SK-N-SH (cell line): ENCODE measurements at regions not wholly inside any gene's neighbourhood (a gene's known extent, or its start where the extent isn't known, plus 50 kb on each side); places are given as distances from the start of the nearest gene placed in this dataset.

Experiments
- CTCF ChIA-PET: fragments of 300-600, 350-600 bp; formaldehyde crosslinking; extraction: SDS; loops from one replicate; lab custom pipeline; 2021; lab: Yijun Ruan, JAX
- POLR2A ChIA-PET: fragments of 350-600 bp; sonication (Branson Sonifier 250); formaldehyde crosslinking; extraction: SDS; loops from one replicate; lab custom pipeline; 2020; ENCODE audit warnings: antibody characterized with exemption, inconsistent platforms; lab: Yijun Ruan, JAX
- DNase-seq: peaks from one replicate; pipeline ENCODE4 v3.0.0; 2012
- H2AFZ ChIP-seq: fragments of 200-600 bp; sonication (generic); 2 replicates; pipeline ENCODE4 v1.8.1; 2016; ENCODE audit warnings: antibody characterized with exemption, mild to moderate bottlenecking, low read depth
- H3F3A ChIP-seq: fragments of 200-600 bp; sonication (generic); replicated peaks from 2 replicates; pipeline ENCODE3; 2016; ENCODE audit warnings: antibody characterized with exemption, mild to moderate bottlenecking; ENCODE audit not compliant: insufficient read depth
- H3K27ac ChIP-seq, 2 experiments: fragments of 200-500 bp in 1 of 2; fragments of 200-600 bp in 1 of 2; sonication (Bioruptor generic) in 1 of 2; sonication (generic), shearing (Covaris generic) in 1 of 2; 2 replicates each; pipeline versions ENCODE4 v1.5.1 to v1.6.1; 2014 to 2016; ENCODE audit warnings: low read depth in 2 of 2, inconsistent platforms in 1 of 2, low read length in 1 of 2, mild to moderate bottlenecking in 1 of 2, mixed read lengths in 1 of 2
- H3K27me3 ChIP-seq: fragments of 200-600 bp; sonication (generic), shearing (Covaris generic); 2 replicates; pipeline ENCODE4 v1.6.1; 2016; ENCODE audit warnings: mixed run types; ENCODE audit not compliant: insufficient read depth
- H3K36me3 ChIP-seq, 2 experiments: fragments of 200-500 bp in 1 of 2; fragments of 200-600 bp in 1 of 2; sonication (Bioruptor generic) in 1 of 2; sonication (generic) in 1 of 2; replicated peaks in 1 of 2; 2 replicates each; pipeline versions ENCODE3 to v1.5.1; 2014 to 2016; ENCODE audit warnings: low read length in 1 of 2, mild to moderate bottlenecking in 1 of 2; ENCODE audit not compliant: insufficient read depth in 2 of 2, control insufficient read depth in 1 of 2
- H3K4me1 ChIP-seq, 2 experiments: fragments of 200-500 bp in 1 of 2; fragments of 200-600 bp in 1 of 2; sonication (Bioruptor generic) in 1 of 2; sonication (generic), shearing (Covaris generic) in 1 of 2; 2 replicates each; pipeline versions ENCODE4 v1.5.1 to v1.6.1; 2014 to 2016; ENCODE audit warnings: low read depth in 1 of 2, low read length in 1 of 2, mixed run types in 1 of 2; ENCODE audit not compliant: insufficient read depth in 2 of 2, control insufficient read depth in 1 of 2
- H3K4me2 ChIP-seq: fragments of 200-600 bp; sonication (generic), shearing (Covaris generic); 2 replicates; pipeline ENCODE4 v1.6.1; 2017; ENCODE audit warnings: mixed run types
- H3K4me3 ChIP-seq, 2 experiments: fragments of 200-500 bp in 1 of 2; fragments of 200-600 bp in 1 of 2; sonication (Bioruptor generic) in 1 of 2; sonication (generic), shearing (Covaris generic) in 1 of 2; 2 replicates each; pipeline versions ENCODE4 v1.5.1 to v1.8.1; 2014 to 2016; ENCODE audit warnings: low read depth in 2 of 2, inconsistent platforms in 1 of 2, low read length in 1 of 2, mild to moderate bottlenecking in 1 of 2, mixed read lengths in 1 of 2, moderate library complexity in 1 of 2
- H3K79me2 ChIP-seq: fragments of 200-600 bp; sonication (generic); 2 replicates; pipeline ENCODE4 v1.8.1; 2017; ENCODE audit warnings: mild to moderate bottlenecking; ENCODE audit not compliant: insufficient read depth
- H3K9ac ChIP-seq: fragments of 200-600 bp; sonication (generic); 2 replicates; pipeline ENCODE4 v1.6.1; 2017; ENCODE audit warnings: mixed run types
- H3K9me2 ChIP-seq: fragments of 200-600 bp; sonication (generic); 2 replicates; pipeline ENCODE4 v1.6.1; 2017; ENCODE audit warnings: mixed run types
- H3K9me3 ChIP-seq: fragments of 200-600 bp; sonication (generic); 2 replicates; pipeline ENCODE4 v1.6.1; 2017; ENCODE audit warnings: mixed run types, mild to moderate bottlenecking, moderate library complexity
- H4K20me1 ChIP-seq: fragments of 200-600 bp; sonication (generic); 2 replicates; pipeline ENCODE4 v1.6.1; 2017; ENCODE audit warnings: mild to moderate bottlenecking, mixed run types; ENCODE audit not compliant: insufficient read depth
- ELF1 ChIP-seq: IDR thresholded peaks from 2 replicates; pipeline ENCODE4 v1.4.0; 2012
- EP300 ChIP-seq, 2 experiments: IDR thresholded peaks; 2 replicates each; pipeline versions ENCODE4 v1.4.0 to v1.6.1; 2012; ENCODE audit warnings: borderline replicate concordance in 1 of 2, low read depth in 1 of 2, low read length in 1 of 2
- MEF2A ChIP-seq: IDR thresholded peaks from 2 replicates; pipeline ENCODE4 v1.4.0; 2012; ENCODE audit warnings: low read depth, borderline replicate concordance
- RAD21 ChIP-seq: IDR thresholded peaks from 2 replicates; pipeline ENCODE4 v1.6.1; 2012; ENCODE audit warnings: mild to moderate bottlenecking, low read length
- SMC3 ChIP-seq: IDR thresholded peaks from 2 replicates; pipeline ENCODE4 v1.6.1; 2012; ENCODE audit warnings: low read depth, low read length, improper control_type of control experiment
- TAF1 ChIP-seq: IDR thresholded peaks from 2 replicates; pipeline ENCODE4 v1.6.1; 2012; ENCODE audit warnings: low read depth, mild to moderate bottlenecking, low read length, moderate library complexity, borderline replicate concordance
- YY1 ChIP-seq: IDR thresholded peaks from 2 replicates; pipeline ENCODE4 v1.4.0; 2012; ENCODE audit warnings: low read depth, mild to moderate bottlenecking
- WGBS: methylation state at CpG from one replicate; pipeline ENCODE4 v1.1.6; 2017; ENCODE audit warnings: low lambda C conversion rate; 5-methylcytosine and 5-hydroxymethylcytosine counted together
- TF ChIP-seq, protein P1 (sequence below): fragments of 200-600 bp; sonication (generic); IDR thresholded peaks from 2 replicates; pipeline ENCODE4 v1.6.1; 2017; ENCODE audit warnings: antibody characterized with exemption, mild to moderate bottlenecking, moderate library complexity
- TF ChIP-seq, protein P2 (sequence below): IDR thresholded peaks from 2 replicates; pipeline ENCODE4 v1.4.0; 2012; ENCODE audit warnings: low read depth, borderline replicate concordance
- TF ChIP-seq, protein P3 (sequence below): IDR thresholded peaks from 2 replicates; pipeline ENCODE4; 2012
- TF ChIP-seq, protein P4 (sequence below): IDR thresholded peaks from 2 replicates; pipeline ENCODE4 v1.4.0; 2012; ENCODE audit warnings: low read depth, borderline replicate concordance
- TF ChIP-seq, protein P5 (sequence below): IDR thresholded peaks from 2 replicates; pipeline ENCODE4 v1.4.0; 2012; ENCODE audit warnings: low read depth

DNA sequence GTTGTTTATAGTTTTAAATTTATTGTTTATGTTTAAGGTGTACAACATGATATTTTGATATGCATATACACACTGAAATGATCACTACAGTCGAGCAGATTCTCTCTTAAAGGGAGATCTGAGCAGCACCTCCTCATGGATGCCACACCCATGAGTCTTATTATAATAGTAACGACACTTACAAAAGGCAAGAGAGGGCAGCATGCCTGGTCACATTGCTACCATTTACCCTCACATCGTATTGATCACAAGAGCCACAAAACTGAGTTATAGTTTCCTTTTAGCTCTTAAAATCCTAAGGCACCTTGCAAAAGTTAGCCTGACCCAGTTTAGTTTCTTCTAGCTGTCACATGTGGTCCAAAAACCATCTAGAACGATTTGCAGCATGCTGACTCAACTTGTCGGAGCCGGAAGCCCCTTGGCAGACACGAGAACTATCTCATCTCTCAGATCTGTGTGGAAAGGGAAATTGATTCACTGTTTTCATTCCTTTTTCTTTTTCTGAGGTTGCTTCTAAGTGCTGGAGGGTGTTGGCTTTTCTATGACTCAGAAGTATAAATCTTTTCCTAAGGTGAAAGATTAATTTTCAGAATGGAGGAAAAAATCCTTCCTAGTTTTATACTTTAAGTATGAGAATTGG is 85.3 kb downstream of the CDC42EP3 start (continued):
- TF ChIP-seq, protein P1, sequence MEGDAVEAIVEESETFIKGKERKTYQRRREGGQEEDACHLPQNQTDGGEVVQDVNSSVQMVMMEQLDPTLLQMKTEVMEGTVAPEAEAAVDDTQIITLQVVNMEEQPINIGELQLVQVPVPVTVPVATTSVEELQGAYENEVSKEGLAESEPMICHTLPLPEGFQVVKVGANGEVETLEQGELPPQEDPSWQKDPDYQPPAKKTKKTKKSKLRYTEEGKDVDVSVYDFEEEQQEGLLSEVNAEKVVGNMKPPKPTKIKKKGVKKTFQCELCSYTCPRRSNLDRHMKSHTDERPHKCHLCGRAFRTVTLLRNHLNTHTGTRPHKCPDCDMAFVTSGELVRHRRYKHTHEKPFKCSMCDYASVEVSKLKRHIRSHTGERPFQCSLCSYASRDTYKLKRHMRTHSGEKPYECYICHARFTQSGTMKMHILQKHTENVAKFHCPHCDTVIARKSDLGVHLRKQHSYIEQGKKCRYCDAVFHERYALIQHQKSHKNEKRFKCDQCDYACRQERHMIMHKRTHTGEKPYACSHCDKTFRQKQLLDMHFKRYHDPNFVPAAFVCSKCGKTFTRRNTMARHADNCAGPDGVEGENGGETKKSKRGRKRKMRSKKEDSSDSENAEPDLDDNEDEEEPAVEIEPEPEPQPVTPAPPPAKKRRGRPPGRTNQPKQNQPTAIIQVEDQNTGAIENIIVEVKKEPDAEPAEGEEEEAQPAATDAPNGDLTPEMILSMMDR = no peak
- TF ChIP-seq EP300 (IDR thresholded peaks at IDR 0.05; ENCODE audit: borderline replicate concordance in 1 of 2, low read depth in 1 of 2, low read length in 1 of 2) = peak; percentile 46 to 99; a peak in 2 of 4 replicates
- TF ChIP-seq, protein P2, sequence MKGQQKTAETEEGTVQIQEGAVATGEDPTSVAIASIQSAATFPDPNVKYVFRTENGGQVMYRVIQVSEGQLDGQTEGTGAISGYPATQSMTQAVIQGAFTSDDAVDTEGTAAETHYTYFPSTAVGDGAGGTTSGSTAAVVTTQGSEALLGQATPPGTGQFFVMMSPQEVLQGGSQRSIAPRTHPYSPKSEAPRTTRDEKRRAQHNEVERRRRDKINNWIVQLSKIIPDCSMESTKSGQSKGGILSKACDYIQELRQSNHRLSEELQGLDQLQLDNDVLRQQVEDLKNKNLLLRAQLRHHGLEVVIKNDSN = no peak
- TF ChIP-seq RAD21 = no peak
- TF ChIP-seq, protein P3, sequence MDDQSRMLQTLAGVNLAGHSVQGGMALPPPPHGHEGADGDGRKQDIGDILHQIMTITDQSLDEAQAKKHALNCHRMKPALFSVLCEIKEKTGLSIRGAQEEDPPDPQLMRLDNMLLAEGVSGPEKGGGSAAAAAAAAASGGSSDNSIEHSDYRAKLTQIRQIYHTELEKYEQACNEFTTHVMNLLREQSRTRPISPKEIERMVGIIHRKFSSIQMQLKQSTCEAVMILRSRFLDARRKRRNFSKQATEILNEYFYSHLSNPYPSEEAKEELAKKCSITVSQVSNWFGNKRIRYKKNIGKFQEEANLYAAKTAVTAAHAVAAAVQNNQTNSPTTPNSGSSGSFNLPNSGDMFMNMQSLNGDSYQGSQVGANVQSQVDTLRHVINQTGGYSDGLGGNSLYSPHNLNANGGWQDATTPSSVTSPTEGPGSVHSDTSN = peak; percentile 98
- TF ChIP-seq ELF1 = peak; percentile 60
- no peak for TF ChIP-seq SMC3
- TF ChIP-seq, all 33 proteins: peak for 19

DNA sequence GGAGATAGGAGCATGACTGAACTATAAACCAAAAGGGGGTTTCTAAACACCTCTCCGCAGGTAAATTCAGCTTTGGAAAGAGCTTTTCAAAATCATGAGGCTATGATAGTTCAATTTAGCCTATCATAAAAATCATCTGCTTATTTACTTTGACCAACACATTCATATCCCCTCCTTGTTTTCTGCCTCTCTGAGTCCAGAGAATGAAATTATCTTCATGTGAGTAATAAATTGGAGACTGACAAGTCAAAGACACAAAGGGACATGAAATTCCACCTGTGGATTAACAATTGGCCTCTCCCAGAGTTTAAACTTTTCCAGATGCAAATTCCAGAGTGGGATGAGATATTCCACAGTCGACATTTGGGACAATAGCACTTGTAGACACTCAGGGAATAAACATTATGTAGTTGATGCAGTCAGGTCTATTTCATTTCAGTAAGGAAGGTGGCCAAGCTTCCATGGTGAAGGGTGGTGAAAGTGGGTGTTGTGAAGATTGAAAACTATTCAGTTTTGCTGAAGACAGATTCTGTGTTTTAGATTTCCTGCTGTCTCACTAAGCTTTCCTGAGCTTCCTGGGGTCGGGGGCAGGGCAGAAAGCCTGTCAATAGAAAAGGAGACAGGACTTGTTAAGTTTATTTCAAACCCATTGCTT is 84.7 kb downstream of the CDC42EP3 start:
- no peak for TF ChIP-seq YY1
- TF ChIP-seq, protein P4, sequence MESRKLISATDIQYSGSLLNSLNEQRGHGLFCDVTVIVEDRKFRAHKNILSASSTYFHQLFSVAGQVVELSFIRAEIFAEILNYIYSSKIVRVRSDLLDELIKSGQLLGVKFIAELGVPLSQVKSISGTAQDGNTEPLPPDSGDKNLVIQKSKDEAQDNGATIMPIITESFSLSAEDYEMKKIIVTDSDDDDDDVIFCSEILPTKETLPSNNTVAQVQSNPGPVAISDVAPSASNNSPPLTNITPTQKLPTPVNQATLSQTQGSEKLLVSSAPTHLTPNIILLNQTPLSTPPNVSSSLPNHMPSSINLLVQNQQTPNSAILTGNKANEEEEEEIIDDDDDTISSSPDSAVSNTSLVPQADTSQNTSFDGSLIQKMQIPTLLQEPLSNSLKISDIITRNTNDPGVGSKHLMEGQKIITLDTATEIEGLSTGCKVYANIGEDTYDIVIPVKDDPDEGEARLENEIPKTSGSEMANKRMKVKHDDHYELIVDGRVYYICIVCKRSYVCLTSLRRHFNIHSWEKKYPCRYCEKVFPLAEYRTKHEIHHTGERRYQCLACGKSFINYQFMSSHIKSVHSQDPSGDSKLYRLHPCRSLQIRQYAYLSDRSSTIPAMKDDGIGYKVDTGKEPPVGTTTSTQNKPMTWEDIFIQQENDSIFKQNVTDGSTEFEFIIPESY = no peak
- TF ChIP-seq SMC3 = no peak
- no peak for TF ChIP-seq TAF1
- TF ChIP-seq, protein P5, sequence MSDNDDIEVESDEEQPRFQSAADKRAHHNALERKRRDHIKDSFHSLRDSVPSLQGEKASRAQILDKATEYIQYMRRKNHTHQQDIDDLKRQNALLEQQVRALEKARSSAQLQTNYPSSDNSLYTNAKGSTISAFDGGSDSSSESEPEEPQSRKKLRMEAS = no peak
- TF ChIP-seq, protein P3 = no peak
- TF ChIP-seq MEF2A = no peak
- TF ChIP-seq ELF1 = no peak
- H3K9me3 ChIP-seq = no peaks in the 10 kb centered on the region
- 0 out of 4 replicates have a peak overlapping the region, but pooled peaks of 1 of the 2 experiments have one; percentile 1 for H3K4me3 ChIP-seq
- H3K36me3 ChIP-seq = no peaks in the 10 kb centered on the region
- no peaks in the 10 kb centered on the region for H3K27me3 ChIP-seq
- peaks cover 62% of the 10 kb centered on the region for H3F3A ChIP-seq
- no peaks in the 10 kb centered on the region for H3K9me2 ChIP-seq
- H3K27ac ChIP-seq = peak overlapping the region; percentile 73 to 96
- peak overlapping the region; percentile 57; the same call in 1 of the 2 replicates for H3K4me2 ChIP-seq
- H2AFZ ChIP-seq = no peak overlapping the region; the same call in 1 of the 2 replicates
- no peaks in the 10 kb centered on the region for H3K79me2 ChIP-seq
- CTCF ChIA-PET = interaction anchor here (1.0 to 2.1 kb wide), 8 partner anchors 18 to 290 kb away, joined by 3 to 7 read pairs (median 4); no protein-coding TSS in a partner anchor
- POLR2A ChIA-PET = no interaction called here
- peaks cover 22 to 86% of the 10 kb centered on the region in 2 experiments for H3K4me1 ChIP-seq
- no peaks in the 10 kb centered on the region for H4K20me1 ChIP-seq
- WGBS = 62% methylated on average over 3 of the region's 3 CpGs
- DNase-seq = no peak
- peak overlapping the region; percentile 44; the same call in 1 of the 2 replicates for H3K9ac ChIP-seq
